ENCODE measurements at regions not wholly inside any gene's neighbourhood (a gene's known extent, or its start where the extent isn't known, plus 50 kb on each side); places are given as distances from the start of the nearest gene placed in this dataset.
A peak's percentile ranks its signal among the peaks of the same experiment; 100 is the strongest.
"Not testable (repeated sequence)": the region's sequence is repeated elsewhere in the genome, so short reads cannot be mapped to it uniquely, and the experiment has no call there.

DNA sequence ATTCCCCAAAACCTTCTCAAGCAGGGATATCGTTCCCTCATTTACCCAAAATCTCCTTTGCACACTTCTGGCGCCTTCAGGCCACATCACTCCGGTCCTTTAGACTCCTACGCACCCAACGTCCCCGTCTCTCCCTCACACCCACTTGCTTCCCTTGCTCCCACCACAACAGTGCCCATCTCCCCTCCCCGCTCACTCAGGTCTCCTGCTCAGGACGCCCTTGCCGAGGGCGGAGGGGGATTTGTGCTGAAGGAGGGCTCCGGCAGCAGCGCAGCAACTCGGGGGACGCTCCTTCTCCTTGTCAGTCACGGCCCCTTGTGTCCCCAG is 71.6 kb downstream of the PCMTD2 start:
- DNase-seq: not testable (repeated sequence)

DNA sequence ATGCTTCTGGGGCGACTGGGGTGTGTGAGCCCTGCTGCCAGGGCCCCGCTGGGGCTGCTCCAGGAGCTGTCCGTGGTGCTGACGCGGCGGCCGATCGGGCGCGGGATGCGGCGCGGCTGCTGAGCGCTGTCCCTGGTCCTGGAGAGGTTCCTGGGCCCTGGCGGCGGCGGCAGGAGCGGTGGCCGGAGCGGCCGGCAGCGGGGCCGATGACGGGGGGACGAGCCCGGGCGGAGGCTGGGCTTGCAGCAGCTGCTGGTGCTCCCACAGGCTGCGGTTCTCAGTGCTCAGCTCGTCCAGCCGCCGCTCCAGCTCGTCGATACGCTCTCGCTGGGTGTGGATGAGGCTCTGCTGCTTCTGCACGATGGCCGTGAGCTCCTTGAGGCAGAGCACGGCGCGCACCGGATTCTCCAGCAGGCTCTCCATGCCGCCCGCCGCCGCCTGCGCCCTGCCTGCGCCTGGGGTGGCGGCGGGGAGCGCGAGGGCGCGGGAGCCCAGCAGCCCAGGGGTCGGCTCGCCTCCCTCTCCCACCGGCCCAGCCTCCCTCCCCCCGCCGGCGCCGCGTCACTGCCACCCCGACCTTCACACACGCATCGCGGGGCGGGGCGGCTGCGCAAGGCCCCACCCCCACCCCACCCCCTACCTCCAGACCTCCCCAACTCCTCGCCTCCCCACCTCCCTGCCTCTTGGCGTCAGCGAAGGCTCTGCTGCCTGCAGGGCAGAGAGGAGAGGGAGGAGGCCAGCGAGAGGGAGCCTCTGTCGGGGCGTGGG is 72.2 kb downstream of the PCMTD2 start:
- DNase-seq: peak; percentile 54

DNA sequence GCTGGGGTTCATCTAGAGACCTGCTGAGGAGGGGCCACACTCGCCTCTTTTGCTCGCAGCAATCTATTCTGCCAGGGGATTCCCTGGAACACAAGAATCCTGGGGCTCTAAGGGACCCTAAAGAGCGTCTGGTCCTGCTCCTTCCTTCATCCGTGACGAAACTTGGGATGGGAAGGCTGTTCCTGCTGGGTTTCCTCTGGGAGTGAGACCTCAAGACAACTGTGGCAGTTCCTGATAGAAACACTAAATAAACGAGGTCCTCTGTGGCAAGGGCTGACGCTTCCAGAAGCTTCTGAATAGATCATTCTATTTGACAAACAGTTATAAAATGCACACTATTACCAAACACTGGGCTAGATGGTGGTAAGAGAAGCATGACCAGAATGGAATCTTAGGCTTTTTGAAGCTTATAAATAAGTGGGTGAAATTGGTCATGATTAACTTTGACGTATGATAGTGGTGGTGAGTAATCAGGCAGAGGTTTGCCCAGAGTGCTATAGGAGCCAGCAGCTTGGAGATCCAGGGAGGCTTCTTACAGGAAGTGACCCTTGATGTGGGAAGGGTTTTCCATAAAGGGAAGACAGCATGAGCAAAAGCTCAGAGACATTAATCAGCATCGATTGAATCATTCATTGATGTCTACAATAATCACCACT is 73.2 kb downstream of the PCMTD2 start:
- not testable (repeated sequence) for DNase-seq

DNA sequence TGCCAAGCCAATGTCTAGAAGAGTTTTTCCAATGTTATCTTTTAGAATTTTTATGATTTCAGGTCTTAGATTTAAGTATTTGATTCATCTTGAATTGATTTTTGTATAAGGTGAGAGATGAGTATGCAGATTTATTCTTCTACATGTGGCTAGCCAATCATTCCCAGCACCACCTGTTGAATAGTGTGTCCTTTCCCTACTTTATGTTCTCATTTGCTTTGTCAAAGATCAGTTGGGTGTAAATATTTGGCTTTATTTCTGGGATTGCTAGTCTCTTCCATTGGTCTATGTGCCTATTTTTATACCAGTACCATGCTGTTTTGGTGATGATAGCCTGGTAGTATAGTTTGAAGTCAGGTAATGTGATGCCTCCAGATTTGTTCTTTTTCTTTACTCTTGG is 77.1 kb downstream of the PCMTD2 start:
- DNase-seq: not testable (repeated sequence)

All from right forelimb (tissue), 1 donor.